Right lobe of liver (tissue), 4 donors: ENCODE measurements at regions not wholly inside any gene's neighbourhood (a gene's known extent, or its start where the extent isn't known, plus 50 kb on each side); places are given as distances from the start of the nearest gene placed in this dataset.

Source experiments
- CTCF ChIP-seq, 4 donors: fragments of 200-600 bp in 3 of 4; fragments of 450-650 bp in 1 of 4; IDR thresholded peaks; one replicate each; pipeline versions ENCODE4 v1.5.1 to v1.8.0; 2016 to 2022; ENCODE audit warnings: antibody characterized with exemption in 4 of 4, mild to moderate bottlenecking in 2 of 4
- POLR2A ChIP-seq: fragments of 450-650 bp; IDR thresholded peaks from one replicate; pipeline ENCODE4 v1.6.1; 2017; ENCODE audit warnings: antibody characterized with exemption, mild to moderate bottlenecking
- donor health status: DM: no; HTN: no; CAD: no.
- donor health status: DM: no; HTN: no; CAD: no.
- donor health status: DM: no; HTN: yes; CAD: no.

GRCh38 chrX:10759141-10759799, 138.9 kb upstream of the MID1 start:
- no peak for TF ChIP-seq CTCF (IDR thresholded peaks at IDR 0.05)
- no peak for TF ChIP-seq POLR2A
